Adrenal gland (tissue), 9 donors: ENCODE measurements at regions not wholly inside any gene's neighbourhood (a gene's known extent, or its start where the extent isn't known, plus 50 kb on each side); places are given as distances from the start of the nearest gene placed in this dataset.
"Not testable (repeated sequence)": the region's sequence is repeated elsewhere in the genome, so short reads cannot be mapped to it uniquely, and the experiment has no call there.

ENCODE experiments used
- DNase-seq, 7 donors: peaks; one replicate each; pipeline ENCODE4 v3.0.0-alpha.2; 2019 to 2020
- H3K27ac ChIP-seq, 5 donors: fragments of 200-600 bp; sonication (generic) in 4 of 5; 1 replicate in 3 of 5; 2 replicates in 2 of 5; pipeline versions ENCODE4 v1.5.1 to v1.8.0; 2016 to 2020; ENCODE audit warnings: mild to moderate bottlenecking in 1 of 5
- H3K27me3 ChIP-seq: fragments of 200-600 bp; 2 replicates; pipeline ENCODE4 v1.8.0; 2021
- H3K36me3 ChIP-seq, 2 donors: fragments of 200-600 bp; replicated peaks in 1 of 2; 1 replicate in 1 of 2; 2 replicates in 1 of 2; pipeline versions ENCODE4 v1.5.1 to v1.8.0; 2018 to 2022
- H3K4me1 ChIP-seq, 2 donors: fragments of 200-600 bp; replicated peaks in 1 of 2; 1 replicate in 1 of 2; 2 replicates in 1 of 2; pipeline versions ENCODE4 v1.5.1 to v1.8.0; 2018 to 2021
- H3K4me3 ChIP-seq, 4 donors: fragments of 200-600 bp; sonication (generic) in 3 of 4; one replicate each; pipeline ENCODE4 v1.5.1; 2016 to 2018
- H3K9me3 ChIP-seq, 3 donors: fragments of 200-600 bp; sonication (generic) in 1 of 3; replicated peaks in 1 of 3; 1 replicate in 2 of 3; 2 replicates in 1 of 3; pipeline versions ENCODE4 v1.5.1 to v1.8.0; 2016 to 2021
- CTCF ChIP-seq, 6 experiments: fragments of 450-650 bp in 4 of 6; fragments of 200-600 bp in 2 of 6; sonication (generic) in 1 of 6; IDR thresholded peaks; 1 replicate in 5 of 6; 2 replicates in 1 of 6; pipeline versions ENCODE4 v1.5.1 to v1.8.0; 2016 to 2021; ENCODE audit warnings: antibody characterized with exemption in 6 of 6, mild to moderate bottlenecking in 2 of 6, moderate library complexity in 1 of 6
- POLR2A ChIP-seq, 2 donors: fragments of 450-650 bp; IDR thresholded peaks; one replicate each; pipeline ENCODE4 v1.6.1; 2017; ENCODE audit warnings: antibody characterized with exemption in 2 of 2, mild to moderate bottlenecking in 2 of 2, moderate library complexity in 1 of 2
- WGBS, 4 donors: extraction: QIAGEN DNeasy Blood & Tissue Kit in 2 of 4; methylation state at CpG; one replicate each; pipeline versions ENCODE4 v1.1.5 to v1.1.7; 2013 to 2017; 5-methylcytosine and 5-hydroxymethylcytosine counted together
- intact Hi-C, 2 donors: fragments of 100-400 bp; cut with DNase I; formaldehyde crosslinking; loops; one replicate each; pipeline versions ENCODE4 v1.14.1 to v1.15.0; 2022 to 2023
- donor health status: healthy with polysubstance abuse.
- donor health status: Bipolar disorder and iron deficiency.
- donor health status: DM: yes; HTN: yes; CAD: no.
- donor health status: DM: no; HTN: no; CAD: no.
- donor health status: DM: no; HTN: no; CAD: no.

GRCh38 chr20:12093057-12093796, 175.5 kb downstream of the BTBD3 start:
- H3K9me3 ChIP-seq: no peaks in the 10 kb centered on the region
- DNase-seq: no peak
- intact Hi-C loops: no loop called here
- no peak for TF ChIP-seq CTCF (IDR thresholded peaks at IDR 0.05)
- no peak for TF ChIP-seq POLR2A (IDR thresholded peaks at IDR 0.05)
- H3K4me1 ChIP-seq: no peaks in the 10 kb centered on the region
- H3K27me3 ChIP-seq: no peaks in the 10 kb centered on the region
- H3K27ac ChIP-seq: no peak overlapping the region
- no peaks in the 10 kb centered on the region for H3K36me3 ChIP-seq
- WGBS, 4 donors: 81 to 86% (median 83%) methylated on average over 10 of the region's 10 CpGs
- H3K4me3 ChIP-seq: no peak overlapping the region

- H3K36me3 ChIP-seq, DNase-seq, H3K4me3 ChIP-seq, H3K9me3 ChIP-seq, intact Hi-C loops, H3K4me1 ChIP-seq, H3K27me3 ChIP-seq, H3K27ac ChIP-seq: not testable (repeated sequence)
- 68 to 75% (median 73%) methylated on average over 3 of the region's 3 CpGs for WGBS, 4 donors
These were observed 176.1 kb downstream of the BTBD3 start for GRCh38 chr20:12093797-12094190.

- Histone ChIP-seq H3K27ac (no peak overlapping the region), H3K4me1 (no peaks in the 10 kb centered on the region), H3K27me3 (no peaks in the 10 kb centered on the region), H3K36me3 (no peaks in the 10 kb centered on the region), H3K4me3 (no peak overlapping the region), H3K9me3 (no peaks in the 10 kb centered on the region)
- intact Hi-C loops: no loop called here
- TF ChIP-seq POLR2A (IDR thresholded peaks at IDR 0.05) (no peak), CTCF (IDR thresholded peaks at IDR 0.05) (no peak)
- DNase-seq: no peak
- 61 to 70% (median 65%) methylated on average over 5 of the region's 5 CpGs for WGBS, 4 donors
These were observed 177.7 kb downstream of the BTBD3 start for GRCh38 chr20:12095180-12095920.

- Histone ChIP-seq H3K36me3 (no peaks in the 10 kb centered on the region), H3K4me1 (no peaks in the 10 kb centered on the region), H3K27me3 (no peaks in the 10 kb centered on the region), H3K9me3 (no peaks in the 10 kb centered on the region), H3K27ac (no peak overlapping the region), H3K4me3 (no peak overlapping the region)
- 85 to 100% (median 94%) methylated on average over 2 of the region's 2 CpGs for WGBS, 4 donors
- intact Hi-C loops: no loop called here
- DNase-seq: no peak
- TF ChIP-seq CTCF (IDR thresholded peaks at IDR 0.05) (no peak), POLR2A (IDR thresholded peaks at IDR 0.05) (no peak)
These were observed 180.7 kb downstream of the BTBD3 start for GRCh38 chr20:12098421-12098820.
